GM10847 (cell line): ENCODE measurements at regions not wholly inside any gene's neighbourhood (a gene's known extent, or its start where the extent isn't known, plus 50 kb on each side); places are given as distances from the start of the nearest gene placed in this dataset.

ENCODE experiments used
- POLR2A ChIP-seq: IDR thresholded peaks from 2 replicates; pipeline ENCODE4 v1.6.1; 2011; ENCODE audit not compliant: insufficient read length; ENCODE audit errors: extremely low read depth

DNA sequence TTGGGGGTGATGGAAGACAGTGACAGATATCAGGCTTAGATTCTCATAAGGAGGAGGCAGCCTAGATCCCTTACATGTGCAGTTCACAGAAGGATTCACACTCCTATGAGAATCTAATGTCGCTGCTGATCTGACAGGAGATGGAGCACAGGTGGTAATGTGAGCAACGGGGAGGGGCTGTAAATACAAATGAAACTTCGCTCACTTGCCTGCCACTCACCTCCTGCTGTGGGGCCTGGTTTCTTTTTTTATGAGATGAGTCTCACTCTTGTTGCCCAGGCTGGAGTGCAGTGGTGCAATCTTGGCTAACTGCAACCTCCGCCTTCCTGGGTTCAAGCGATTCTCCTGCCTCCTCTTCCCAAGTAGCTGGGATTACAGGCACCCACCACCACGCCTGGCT, 258.6 kb downstream of the EN1 start:
- TF ChIP-seq POLR2A = no peak

DNA sequence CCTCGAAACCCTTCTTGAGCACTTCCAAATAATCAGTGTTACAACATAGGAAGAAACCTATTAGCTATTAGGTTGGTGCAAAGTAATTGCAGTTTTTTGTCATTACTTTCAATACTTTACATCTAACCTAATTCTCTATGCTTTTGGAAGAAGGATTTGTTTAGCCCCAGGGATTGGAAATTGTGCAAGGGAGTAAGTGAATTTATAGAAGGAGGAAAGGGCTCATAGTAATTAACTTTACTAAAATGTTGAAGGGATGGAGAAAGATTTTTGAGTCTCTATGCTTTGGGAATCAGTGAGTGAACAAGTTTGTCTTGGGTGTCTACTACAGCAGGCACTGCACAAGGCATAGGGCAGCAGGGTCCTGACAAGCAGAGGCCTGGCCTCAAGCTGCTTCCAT, 261.1 kb downstream of the EN1 start:
- TF ChIP-seq POLR2A = no peak

DNA sequence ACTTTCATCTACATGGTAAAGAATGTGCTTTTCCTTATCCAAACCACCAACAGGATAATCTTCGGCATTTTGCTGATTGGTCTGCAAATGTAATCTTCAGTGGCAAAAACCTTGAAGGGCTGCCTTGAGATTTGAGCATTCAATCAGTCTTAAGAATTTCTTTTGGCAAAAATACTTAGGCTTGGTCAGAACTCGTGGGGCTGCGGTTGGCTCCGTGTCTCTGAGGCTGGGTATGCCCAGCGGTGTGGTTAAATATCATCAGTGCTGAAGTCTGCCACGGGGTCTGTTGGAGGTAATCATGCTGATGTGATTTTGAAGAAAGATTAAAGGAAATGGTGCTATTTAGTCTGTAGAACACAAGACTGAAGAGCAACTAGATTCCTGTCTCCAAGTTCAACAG, 262.6 kb downstream of the EN1 start:
- no peak for TF ChIP-seq POLR2A

DNA sequence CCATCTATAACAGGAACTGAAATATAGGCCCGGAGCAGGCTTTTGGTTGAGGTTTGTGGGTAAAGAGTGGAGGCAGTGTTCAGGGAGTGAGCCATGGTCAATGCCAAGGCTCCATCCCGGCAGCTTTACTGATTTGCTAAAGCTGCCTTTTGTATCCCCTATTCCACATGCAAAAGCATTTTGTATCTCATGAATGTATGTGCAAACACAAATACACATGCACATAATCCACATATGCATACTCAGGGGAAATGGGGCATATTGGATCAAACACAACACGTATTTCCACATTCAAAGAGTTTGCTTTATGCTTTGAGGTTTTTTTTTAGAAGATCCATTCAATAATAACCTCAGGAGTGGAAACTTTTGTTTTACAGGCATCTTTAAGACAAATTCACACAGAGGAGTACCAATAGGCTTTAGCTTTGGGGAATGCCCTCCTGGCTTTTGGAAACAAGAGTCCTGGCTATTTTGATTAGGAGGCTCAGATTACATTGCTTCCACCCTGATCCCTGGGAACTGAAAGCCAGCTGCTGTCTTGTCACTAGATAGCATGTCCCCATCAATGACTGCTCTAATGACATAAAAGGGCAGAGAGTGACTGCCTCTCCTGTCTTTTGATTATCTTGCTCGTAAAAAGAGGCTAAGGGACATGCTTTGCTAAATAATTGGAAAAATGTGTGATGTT, 263.2 kb downstream of the EN1 start:
- no peak for TF ChIP-seq POLR2A

DNA sequence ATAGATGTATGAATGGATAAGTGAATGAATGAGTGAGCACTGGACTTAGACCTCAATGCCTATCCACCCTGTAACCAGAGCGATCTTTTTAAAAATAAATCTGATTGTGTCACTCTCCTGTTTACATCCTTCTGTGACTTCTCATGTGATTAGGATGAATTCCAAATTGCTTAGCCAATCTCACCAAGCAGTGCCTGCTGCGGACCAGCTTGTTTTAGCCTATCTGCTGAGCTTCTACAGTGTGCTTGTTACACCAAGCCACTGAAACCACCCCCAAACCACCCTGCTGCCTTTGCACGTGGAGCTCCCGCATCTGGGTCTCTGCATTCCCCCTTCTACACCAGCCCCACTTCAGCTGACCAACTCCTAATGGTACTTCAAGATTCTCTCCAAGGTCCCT, 265.4 kb downstream of the EN1 start:
- TF ChIP-seq POLR2A = no peak

DNA sequence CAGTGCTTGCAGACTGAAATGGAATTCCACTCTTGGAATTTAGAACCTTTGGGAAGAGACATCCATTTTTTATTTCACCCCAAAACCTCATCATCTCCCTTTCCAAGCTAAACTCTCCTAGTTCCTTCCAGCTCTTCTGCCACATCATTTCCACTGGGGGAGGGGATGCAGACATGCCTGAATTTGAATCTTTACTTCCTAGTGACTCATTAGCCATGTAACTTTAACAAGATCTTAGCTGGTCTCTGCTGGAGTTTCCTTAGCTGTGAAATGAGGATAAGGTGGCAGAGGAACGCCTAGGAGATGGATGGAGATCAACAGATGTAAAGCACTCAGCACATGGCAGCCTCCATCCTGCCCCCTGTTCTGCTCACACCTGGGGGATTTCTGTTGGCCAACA, 266.8 kb downstream of the EN1 start:
- no peak for TF ChIP-seq POLR2A

DNA sequence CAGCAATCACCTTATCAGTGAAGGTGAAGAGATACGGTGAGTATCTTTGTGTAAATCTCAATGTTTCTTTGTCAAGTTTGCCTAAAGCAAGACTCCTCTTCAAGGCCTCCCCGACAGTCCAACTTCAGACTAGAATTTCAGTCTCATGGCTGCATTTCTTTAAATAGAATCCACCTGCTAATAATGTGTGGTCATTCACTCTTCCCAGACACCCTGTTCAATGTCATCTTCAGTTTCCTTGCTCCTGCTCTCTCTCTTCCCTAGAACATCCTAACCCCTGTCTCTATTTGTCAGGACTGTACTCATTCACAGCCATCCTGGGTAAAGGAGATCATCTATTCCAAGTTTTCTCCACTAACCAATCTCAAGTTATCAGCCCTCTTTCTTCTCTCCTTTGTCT, 267.3 kb downstream of the EN1 start:
- no peak for TF ChIP-seq POLR2A

DNA sequence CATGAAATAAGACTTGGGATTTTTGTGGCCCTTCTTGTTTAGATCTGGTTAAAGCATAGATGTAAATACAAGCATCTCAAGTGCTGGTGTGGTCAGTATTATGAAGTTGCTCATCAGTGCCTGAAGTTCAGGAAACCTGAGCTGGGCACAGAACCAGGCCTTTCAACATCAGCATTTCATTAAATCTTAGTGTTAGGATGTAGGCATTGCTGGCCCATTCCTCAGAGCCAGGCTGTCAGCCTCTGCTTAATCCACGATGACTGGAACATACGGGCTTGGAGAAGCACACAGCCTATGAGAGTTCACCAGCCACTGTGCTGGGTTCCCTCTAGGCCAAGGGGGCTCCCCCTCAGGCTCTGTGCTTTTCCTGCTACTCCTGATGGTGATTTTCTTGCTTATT, 270.2 kb downstream of the EN1 start:
- no peak for TF ChIP-seq POLR2A

DNA sequence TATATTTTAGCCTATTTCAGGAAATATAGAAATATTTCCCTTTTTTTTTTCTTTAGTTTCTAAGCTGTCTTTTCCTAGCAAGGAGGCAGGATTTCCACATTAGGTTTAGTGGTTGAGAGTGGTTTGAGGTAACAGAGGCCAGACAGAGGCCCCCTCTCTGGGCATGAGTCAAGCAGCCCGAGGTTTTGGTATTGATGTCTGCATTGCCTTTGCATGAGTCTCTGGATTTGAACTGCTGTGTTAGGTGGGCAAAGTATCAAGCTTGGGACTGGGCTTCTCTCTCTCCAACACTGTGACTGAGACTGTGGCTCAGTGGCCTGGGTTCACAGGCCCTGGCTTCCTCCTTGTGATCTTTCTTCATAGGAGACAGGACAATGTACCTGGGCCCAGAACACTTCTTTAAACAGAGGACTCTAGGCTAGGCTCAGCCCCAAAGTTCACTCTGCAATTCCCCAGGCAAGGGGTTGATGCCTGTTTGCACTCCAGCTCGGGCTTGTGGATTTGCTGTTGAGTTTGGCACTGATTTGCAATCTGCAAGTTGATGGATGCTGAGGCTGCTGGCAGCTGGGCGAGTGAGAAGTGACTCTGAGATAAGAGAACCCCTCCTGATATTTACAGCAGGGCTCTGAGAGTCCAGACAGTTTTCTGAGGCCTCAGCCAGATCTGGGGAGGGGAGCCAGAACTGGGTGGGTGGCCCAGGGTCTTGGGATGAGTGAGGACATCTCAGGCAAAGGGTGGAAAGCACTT, 271.2 kb downstream of the EN1 start:
- no peak for TF ChIP-seq POLR2A

DNA sequence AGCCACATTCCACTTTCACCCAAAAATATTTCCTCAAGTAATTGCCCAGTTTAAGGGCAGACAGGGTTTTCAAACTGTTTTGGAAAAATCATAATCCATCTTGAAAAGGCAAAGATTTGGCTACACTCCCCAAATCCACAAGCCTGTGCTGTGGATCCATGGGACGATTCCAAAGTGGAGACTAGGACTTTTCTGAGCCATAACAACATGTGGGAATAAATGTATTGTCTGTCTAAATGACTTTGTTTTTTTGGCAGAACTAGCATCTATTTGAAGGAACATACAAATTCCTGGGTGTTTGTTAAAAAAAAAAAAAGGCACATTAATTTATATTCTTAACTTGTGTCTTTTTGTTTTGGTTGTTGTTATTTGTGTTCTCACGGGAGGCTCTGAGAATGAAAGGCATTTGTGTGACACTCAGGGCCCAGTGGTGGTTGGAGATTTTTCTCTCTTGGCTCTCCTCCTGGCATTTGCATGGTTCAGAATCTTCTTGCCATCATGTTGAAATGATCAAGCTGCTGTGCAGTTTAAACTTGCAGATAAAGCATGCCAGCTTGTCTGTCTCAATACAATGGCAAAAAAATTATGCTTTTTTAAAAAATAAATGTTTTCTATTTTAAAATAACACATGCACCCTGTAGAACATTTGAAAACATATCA, 277.4 kb downstream of the EN1 start:
- TF ChIP-seq POLR2A = no peak

DNA sequence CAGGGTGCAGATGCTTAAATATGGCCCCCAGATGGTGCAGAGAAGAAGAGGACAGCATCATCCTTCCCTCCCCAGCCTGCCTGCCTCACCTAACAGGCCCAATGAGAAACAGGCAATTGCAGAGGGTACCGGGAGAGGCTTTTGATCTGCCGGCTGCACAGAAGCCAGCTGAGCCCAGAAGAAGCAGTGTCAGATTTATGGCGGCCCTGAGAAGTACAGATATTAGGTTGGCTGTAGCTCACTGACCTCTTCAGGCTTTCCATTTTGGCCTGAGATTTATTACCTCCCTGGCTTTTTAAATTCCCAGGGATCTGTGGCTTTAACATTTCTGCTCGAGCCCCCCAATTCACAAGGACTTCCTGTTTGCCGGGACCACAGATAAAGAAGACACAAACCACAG, 278.7 kb downstream of the EN1 start:
- no peak for TF ChIP-seq POLR2A

DNA sequence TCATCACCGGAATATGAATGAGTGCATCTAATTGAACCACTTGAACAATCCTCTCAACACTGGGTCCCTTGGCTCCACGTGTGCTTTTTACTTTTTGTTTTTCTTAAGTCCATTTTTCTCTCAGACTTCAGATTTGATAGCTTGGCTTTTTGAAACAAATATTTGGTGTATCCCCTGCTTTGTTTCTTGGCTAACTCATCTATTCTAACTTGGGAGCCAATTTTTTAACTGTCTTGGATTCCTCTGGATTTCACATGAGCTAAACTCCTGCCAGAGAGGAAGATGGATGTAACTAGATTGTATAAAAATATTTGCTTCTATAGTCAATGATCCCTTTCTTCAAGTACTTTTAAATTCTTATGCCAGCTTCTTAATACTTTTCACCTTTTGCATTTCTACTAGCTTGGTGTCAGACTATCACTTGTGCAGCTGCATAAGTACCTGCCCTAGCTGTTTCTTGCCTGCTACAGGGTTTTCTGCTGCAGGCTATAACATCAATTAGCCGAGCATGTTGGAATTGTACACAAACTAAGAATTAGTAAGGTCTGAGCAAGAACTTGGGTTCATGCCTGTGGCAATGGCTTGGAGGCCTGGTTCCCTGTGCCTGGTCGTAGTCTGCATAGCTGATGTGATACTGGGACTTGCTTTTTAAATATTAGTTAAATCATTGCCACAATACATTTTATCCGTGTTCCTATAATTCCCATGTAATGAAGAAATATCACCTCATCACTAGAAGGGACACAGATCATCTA, 281.5 kb downstream of the EN1 start:
- no peak for TF ChIP-seq POLR2A

DNA sequence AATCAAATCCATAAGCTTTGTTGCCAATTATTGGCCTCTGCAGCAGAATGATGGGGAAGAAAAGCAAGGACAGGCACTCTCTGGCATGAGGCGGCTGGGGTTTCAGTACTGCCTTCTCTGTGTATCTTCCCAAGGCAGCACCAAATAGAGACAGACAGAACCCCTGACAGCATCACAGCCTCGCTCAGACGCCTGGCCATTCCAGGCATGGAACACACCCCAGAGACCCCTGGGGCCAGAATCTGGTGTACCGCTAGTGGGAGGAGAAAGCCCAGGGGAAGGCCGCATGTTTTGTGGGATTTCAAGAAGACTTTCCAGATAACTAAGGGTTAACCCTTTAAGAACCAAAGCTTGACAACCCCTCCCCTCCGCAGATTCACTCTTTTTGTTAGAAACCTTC, 282.1 kb downstream of the EN1 start:
- no peak for TF ChIP-seq POLR2A

DNA sequence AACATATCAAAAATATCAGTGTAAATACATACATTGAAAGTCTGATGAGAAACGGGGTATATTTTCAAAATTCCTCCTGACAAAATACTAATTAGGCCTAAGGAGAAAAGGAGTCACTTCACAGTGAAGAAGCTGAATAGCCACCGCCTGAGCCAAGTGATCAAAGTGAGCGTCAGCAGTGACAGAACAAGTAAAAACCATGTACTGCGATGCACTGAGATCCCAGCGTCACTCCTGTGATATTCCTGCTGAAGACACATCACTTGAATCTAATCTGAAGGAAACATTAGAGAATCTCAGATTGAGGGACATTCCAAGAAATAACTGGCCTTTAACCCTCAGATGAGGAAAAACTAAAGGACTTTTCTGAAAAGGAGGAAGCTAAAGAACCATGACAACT, 285.3 kb downstream of the EN1 start:
- no peak for TF ChIP-seq POLR2A

DNA sequence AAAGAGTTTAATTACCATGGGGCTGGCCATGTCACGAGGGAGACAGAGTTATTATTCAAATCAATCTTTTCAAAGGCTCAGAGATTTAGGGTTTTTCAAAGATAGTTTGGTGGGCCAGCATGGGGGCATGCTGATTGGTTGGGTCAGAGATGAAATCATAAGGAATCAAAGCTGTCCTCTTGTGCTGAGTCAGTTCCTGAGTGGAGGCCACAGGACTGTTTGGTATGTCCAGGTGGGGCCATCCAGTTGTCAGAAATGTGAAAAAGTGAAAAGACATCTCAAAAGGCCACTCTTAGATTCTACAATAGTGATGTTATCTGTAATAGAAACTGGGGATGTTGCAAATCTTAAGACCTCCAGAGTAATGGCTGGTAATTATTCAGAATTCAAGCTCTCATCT, 288.6 kb downstream of the EN1 start:
- no peak for TF ChIP-seq POLR2A

DNA sequence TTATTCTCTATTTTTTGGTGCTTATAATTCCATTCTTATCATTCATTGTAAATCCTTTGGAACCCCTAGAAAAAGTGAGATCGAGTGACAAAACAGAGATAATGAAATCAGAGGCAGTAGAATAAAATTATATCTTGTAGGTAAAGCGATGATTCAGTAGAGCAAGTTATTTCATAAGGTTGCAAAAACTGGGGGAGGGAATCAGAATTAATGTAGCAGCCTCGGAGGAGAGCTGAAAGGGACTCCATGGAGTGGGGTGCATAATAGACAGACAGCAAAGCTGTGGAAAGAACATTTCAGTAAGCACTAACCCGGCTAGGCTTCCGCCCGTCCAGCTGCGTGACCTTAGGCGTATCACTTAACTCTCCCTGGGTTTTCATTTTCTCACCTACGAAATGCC, 289.7 kb downstream of the EN1 start:
- TF ChIP-seq POLR2A = no peak
